K562 (cell line): ENCODE measurements at regions not wholly inside any gene's neighbourhood (a gene's known extent, or its start where the extent isn't known, plus 50 kb on each side); places are given as distances from the start of the nearest gene placed in this dataset.

Experiments used
- ARID2 ChIP-seq: fragments of 450-650 bp; IDR thresholded peaks from 2 replicates; pipeline ENCODE4 v1.6.1; 2017; ENCODE audit warnings: antibody characterized with exemption, mild to moderate bottlenecking
- POLR2G ChIP-seq: fragments of 200-400 bp; formaldehyde crosslinking; IDR thresholded peaks from 2 replicates; pipeline ENCODE4 v1.6.1; 2017; ENCODE audit warnings: low read depth, mild to moderate bottlenecking, antibody characterized with exemption, low read length, moderate library complexity
- ZNF354B ChIP-seq: fragments of 250-450 bp; sonication (Bioruptor Pico); IDR thresholded peaks from 2 replicates; pipeline ENCODE4 v1.4.0; 2020
- ZNF79 ChIP-seq: fragments of 250-450 bp; sonication (Bioruptor Pico); IDR thresholded peaks from 2 replicates; pipeline ENCODE4 v1.4.0; 2020; ENCODE audit warnings: low read depth, mild to moderate bottlenecking, moderate library complexity
- TF ChIP-seq, protein P1 (sequence below): fragments of 450-650 bp; IDR thresholded peaks from 2 replicates; pipeline ENCODE4 v1.6.1; 2017; ENCODE audit warnings: antibody characterized with exemption
- TF ChIP-seq, protein P2 (sequence below), 2 experiments: fragments of 450-650 bp; conservative IDR thresholded peaks; 2 replicates each; pipeline ENCODE4 v1.6.1; 2017; ENCODE audit warnings: mild to moderate bottlenecking in 2 of 2, moderate library complexity in 2 of 2

DNA sequence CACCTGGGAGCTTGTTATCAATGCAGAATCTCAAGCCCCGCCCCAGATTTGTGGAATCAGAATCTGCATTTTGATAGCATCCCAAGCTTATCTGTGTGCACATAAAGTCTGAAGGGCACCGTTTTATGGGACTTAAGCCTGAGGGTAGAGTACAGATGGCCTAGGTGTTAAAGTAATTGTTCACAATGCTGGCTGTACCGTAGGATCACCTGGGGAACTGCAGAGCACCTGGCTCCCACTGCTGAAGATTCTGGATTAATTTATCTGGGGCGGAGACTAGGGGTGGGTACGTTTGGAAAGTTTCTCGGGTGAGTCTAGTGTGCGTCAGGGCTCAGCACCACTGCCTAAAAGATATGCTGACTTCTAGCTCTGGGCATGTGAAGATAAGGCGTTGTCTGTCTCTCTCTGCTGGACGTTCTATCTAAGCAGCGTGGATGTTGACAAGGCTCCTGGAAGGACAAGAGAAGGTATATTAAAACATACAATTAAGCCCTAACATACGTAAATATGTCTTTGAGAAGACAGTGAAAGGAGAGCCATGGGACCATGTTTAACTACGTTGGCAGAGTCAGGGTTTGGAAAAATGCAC lies 63.2 kb upstream of the RASGRP1 start (continued):
- TF ChIP-seq, protein P1, sequence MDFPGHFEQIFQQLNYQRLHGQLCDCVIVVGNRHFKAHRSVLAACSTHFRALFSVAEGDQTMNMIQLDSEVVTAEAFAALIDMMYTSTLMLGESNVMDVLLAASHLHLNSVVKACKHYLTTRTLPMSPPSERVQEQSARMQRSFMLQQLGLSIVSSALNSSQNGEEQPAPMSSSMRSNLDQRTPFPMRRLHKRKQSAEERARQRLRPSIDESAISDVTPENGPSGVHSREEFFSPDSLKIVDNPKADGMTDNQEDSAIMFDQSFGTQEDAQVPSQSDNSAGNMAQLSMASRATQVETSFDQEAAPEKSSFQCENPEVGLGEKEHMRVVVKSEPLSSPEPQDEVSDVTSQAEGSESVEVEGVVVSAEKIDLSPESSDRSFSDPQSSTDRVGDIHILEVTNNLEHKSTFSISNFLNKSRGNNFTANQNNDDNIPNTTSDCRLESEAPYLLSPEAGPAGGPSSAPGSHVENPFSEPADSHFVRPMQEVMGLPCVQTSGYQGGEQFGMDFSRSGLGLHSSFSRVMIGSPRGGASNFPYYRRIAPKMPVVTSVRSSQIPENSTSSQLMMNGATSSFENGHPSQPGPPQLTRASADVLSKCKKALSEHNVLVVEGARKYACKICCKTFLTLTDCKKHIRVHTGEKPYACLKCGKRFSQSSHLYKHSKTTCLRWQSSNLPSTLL, result no peak
- TF ChIP-seq ARID2, result peak; percentile 88
- TF ChIP-seq POLR2G, result no peak
- TF ChIP-seq, protein P2, sequence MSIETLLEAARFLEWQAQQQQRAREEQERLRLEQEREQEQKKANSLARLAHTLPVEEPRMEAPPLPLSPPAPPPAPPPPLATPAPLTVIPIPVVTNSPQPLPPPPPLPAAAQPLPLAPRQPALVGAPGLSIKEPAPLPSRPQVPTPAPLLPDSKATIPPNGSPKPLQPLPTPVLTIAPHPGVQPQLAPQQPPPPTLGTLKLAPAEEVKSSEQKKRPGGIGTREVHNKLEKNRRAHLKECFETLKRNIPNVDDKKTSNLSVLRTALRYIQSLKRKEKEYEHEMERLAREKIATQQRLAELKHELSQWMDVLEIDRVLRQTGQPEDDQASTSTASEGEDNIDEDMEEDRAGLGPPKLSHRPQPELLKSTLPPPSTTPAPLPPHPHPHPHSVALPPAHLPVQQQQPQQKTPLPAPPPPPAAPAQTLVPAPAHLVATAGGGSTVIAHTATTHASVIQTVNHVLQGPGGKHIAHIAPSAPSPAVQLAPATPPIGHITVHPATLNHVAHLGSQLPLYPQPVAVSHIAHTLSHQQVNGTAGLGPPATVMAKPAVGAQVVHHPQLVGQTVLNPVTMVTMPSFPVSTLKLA (conservative IDR thresholded peaks at IDR 0.05), result peak in 1 of 2 experiments; percentile 43; a peak in 1 of 4 replicates
- no peak for TF ChIP-seq ZNF354B (CRISPR knock-in tag)
- no peak for TF ChIP-seq ZNF79
